ENCODE measurements at regions not wholly inside any gene's neighbourhood (a gene's known extent, or its start where the extent isn't known, plus 50 kb on each side); places are given as distances from the start of the nearest gene placed in this dataset.

- Histone ChIP-seq H2BK20ac (ENCODE audit: low read depth, low read length) (no peak overlapping the region), H3K56ac (ENCODE audit: extremely low read depth, insufficient read depth, low read length) (no peak overlapping the region), H2AFZ (replicated peaks; ENCODE audit: low read length, poor library complexity) (no peak overlapping the region), H4K20me1 (ENCODE audit: insufficient read depth, low read length) (no peaks in the 10 kb centered on the region), H2AK5ac (ENCODE audit: low read depth, low read length) (no peak overlapping the region), H4K91ac (ENCODE audit: insufficient read depth, low read depth, low read length) (no peak overlapping the region), H3K36me3 (ENCODE audit: control insufficient read depth, insufficient read depth, low read length) (no peaks in the 10 kb centered on the region), H3K4ac (ENCODE audit: low read depth, low read length) (no peak overlapping the region), H3K9me3 (ENCODE audit: control insufficient read depth, insufficient read depth, low read length) (no peaks in the 10 kb centered on the region; the same call in none of the 2 replicates), H3K27ac (ENCODE audit: insufficient read depth, low read length) (no peak overlapping the region), H3K4me1 (ENCODE audit: control insufficient read depth, insufficient read depth, low read length) (no peaks in the 10 kb centered on the region), H2BK120ac (ENCODE audit: low read depth, low read length) (no peak overlapping the region), H3K9me1 (ENCODE audit: insufficient read depth, low read length) (no peaks in the 10 kb centered on the region), H2AK9ac (replicated peaks; ENCODE audit: low read depth, low read length, poor library complexity) (no peak overlapping the region), H3K23ac (ENCODE audit: low read depth, low read length) (no peak overlapping the region), H3K9ac (ENCODE audit: low read depth, low read length) (no peak overlapping the region), H3K27me3 (ENCODE audit: control insufficient read depth, insufficient read depth, low read length) (no peaks in the 10 kb centered on the region), H3K79me1 (ENCODE audit: low read depth in 1 of 2, low read length in 2 of 2) (no peaks in the 10 kb centered on the region), H3K14ac (replicated peaks; ENCODE audit: low read depth, low read length) (no peak overlapping the region), H4K5ac (ENCODE audit: low read depth, low read length) (no peak overlapping the region), H2BK5ac (ENCODE audit: low read depth, low read length, poor library complexity, severe bottlenecking) (no peak overlapping the region), H3K18ac (ENCODE audit: low read depth, low read length) (no peak overlapping the region), H3K4me2 (ENCODE audit: low read depth, low read length) (no peak overlapping the region), H2BK15ac (ENCODE audit: low read depth, low read length) (no peak overlapping the region), H3K4me3 (ENCODE audit: insufficient read depth, low read depth, low read length) (no peak overlapping the region), H4K8ac (ENCODE audit: low read depth in 2 of 2, low read length in 2 of 2) (no peak overlapping the region)
- BruUV-seq (replicated peaks) = no TSS peak
- dilution Hi-C loops (cut with HindIII; ENCODE audit: low sequenced_read_pairs, unreplicated experiment) (no loop called here), intact Hi-C loops (cut with micrococcal nuclease) (no loop called here), in situ Hi-C loops (cut with MboI; ENCODE audit: low sequenced_read_pairs) (no loop called here)
- CTCF ChIA-PET = no interaction called here
- TF ChIP-seq MAFK (IDR thresholded peaks at IDR 0.05; ENCODE audit: low read depth, low read length) (no peak), MAZ (IDR thresholded peaks at IDR 0.05; ENCODE audit: borderline replicate concordance, low read depth, low read length) (no peak), BHLHE40 (IDR thresholded peaks at IDR 0.05; ENCODE audit: low read depth, low read length) (no peak), RCOR1 (IDR thresholded peaks at IDR 0.05; ENCODE audit: insufficient replicate concordance, low read length) (no peak), SMC3 (IDR thresholded peaks at IDR 0.05; ENCODE audit: low read depth, low read length) (no peak), USF2 (IDR thresholded peaks at IDR 0.05; ENCODE audit: low read depth, low read length) (no peak), ELK1 (IDR thresholded peaks at IDR 0.05; ENCODE audit: borderline replicate concordance, low read depth, low read length) (no peak), CTCF (conservative IDR thresholded peaks at IDR 0.05; ENCODE audit: low read depth, low read length) (no peak), RFX5 (IDR thresholded peaks at IDR 0.05; ENCODE audit: low read depth, low read length) (no peak), POLR2A (IDR thresholded peaks at IDR 0.05; ENCODE audit: low read depth, low read length) (no peak), CHD1 (IDR thresholded peaks at IDR 0.05; ENCODE audit: low read depth, low read length) (no peak), NFE2L2 (IDR thresholded peaks at IDR 0.05; ENCODE audit: low read depth, low read length) (no peak), CEBPB (IDR thresholded peaks at IDR 0.05; ENCODE audit: low read depth, low read length) (no peak), MXI1 (IDR thresholded peaks at IDR 0.05; ENCODE audit: borderline replicate concordance, low read depth, low read length) (no peak), FOS (IDR thresholded peaks at IDR 0.05; ENCODE audit: low read depth, low read length) (no peak), RAD21 (IDR thresholded peaks at IDR 0.05; ENCODE audit: low read length) (no peak)
- 80% methylated on average over 1 of the region's 1 CpG; no CpG with 5 or more reads in 1 of the 2 experiments for WGBS, 2 experiments (ENCODE audit: extremely low coverage in 2 of 2, insufficient read length in 1 of 2)
- DNase-seq = no peak
- ATAC-seq (ENCODE audit: low read depth) = no peak
- POLR2A ChIA-PET (ENCODE audit: unreplicated experiment) = no interaction called here
Observed at GRCh38 chr5:136560126-136560525, 194.8 kb upstream of the TRPC7 start.

Measured in IMR-90 (cell line).